GM12872 (cell line): ENCODE measurements at regions not wholly inside any gene's neighbourhood (a gene's known extent, or its start where the extent isn't known, plus 50 kb on each side); places are given as distances from the start of the nearest gene placed in this dataset.

ENCODE experiments used
- TF ChIP-seq, protein P1 (sequence below): IDR thresholded peaks from 3 replicates; pipeline ENCODE4 v1.5.1; 2011; ENCODE audit warnings: low read depth, mild to moderate bottlenecking, low read length, moderate library complexity; ENCODE audit not compliant: insufficient read depth

DNA sequence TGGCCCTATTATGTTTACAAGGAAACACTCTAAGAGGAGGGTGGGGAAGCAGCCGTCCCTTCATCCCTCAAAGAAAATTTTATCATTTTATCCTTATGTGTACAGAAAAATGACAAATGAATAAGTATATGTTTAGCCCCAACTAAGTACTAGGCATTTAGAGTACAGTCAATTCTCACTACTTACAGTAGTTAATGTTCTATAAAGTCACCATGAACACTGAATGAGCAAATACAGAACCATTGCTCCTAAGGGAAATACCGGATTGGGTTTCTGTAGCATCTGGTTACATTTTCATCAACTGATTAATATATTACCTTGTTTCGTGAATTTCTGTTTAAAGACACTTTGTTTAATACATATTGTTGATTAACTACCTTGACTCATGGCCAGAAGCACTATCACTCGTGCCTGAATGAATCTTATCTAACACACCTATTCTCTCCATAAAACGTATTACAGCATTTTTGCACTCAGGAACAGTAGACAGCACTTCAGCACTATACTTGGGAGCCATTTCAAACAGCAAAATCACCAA is 109.3 kb downstream of the ASB9 start:
- TF ChIP-seq, protein P1, sequence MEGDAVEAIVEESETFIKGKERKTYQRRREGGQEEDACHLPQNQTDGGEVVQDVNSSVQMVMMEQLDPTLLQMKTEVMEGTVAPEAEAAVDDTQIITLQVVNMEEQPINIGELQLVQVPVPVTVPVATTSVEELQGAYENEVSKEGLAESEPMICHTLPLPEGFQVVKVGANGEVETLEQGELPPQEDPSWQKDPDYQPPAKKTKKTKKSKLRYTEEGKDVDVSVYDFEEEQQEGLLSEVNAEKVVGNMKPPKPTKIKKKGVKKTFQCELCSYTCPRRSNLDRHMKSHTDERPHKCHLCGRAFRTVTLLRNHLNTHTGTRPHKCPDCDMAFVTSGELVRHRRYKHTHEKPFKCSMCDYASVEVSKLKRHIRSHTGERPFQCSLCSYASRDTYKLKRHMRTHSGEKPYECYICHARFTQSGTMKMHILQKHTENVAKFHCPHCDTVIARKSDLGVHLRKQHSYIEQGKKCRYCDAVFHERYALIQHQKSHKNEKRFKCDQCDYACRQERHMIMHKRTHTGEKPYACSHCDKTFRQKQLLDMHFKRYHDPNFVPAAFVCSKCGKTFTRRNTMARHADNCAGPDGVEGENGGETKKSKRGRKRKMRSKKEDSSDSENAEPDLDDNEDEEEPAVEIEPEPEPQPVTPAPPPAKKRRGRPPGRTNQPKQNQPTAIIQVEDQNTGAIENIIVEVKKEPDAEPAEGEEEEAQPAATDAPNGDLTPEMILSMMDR, result no peak

DNA sequence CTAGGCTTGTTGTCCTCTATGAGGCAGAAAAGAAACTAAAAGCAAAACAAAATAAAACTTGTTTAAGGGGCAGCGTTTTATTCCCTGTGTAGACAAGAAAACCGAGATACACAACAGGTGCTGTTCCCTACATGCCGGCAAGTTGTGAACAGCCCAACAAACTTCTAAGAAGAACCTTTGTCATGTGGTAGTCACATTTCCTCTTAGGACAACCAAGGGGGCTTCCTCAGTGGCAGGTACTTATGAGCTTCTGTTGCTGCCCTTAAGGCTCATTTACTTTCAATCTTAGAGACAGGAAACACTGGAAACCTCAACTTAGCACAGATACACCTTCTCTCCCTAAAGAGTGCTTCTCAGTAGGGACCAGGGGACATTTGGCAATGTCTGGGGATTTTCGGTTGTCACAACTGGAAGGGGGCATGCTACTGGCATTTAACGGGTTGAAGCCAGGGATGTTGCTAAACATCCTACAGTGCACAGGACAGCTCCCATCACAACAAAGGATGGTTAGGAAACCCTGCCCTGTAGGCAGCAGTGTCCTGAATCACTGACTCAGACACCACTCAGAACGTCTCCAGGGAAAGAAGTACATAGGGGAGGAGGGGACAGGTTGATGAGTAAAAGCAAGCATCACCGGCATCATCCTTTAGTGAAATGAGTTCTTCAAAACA is 111.0 kb downstream of the ASB9 start:
- TF ChIP-seq, protein P1, result no peak

DNA sequence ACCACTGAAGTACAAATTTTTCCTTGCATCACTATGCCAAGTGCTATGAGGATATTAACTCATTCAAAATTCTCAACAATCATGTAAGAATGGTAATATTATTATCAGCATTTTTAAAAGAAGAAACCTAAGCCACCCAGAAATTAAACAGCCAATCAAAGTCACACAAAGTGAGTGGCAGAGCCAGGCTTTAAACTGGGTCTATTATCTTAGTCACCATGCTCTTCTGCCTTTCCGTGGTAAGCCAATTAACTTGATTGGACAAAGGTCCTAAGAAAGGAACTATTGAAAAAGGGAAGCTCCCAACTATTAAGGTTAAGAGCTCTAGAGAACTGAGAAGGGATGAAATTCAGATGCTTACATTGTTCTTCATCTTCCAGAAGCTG is 111.5 kb downstream of the ASB9 start:
- TF ChIP-seq, protein P1, result no peak

DNA sequence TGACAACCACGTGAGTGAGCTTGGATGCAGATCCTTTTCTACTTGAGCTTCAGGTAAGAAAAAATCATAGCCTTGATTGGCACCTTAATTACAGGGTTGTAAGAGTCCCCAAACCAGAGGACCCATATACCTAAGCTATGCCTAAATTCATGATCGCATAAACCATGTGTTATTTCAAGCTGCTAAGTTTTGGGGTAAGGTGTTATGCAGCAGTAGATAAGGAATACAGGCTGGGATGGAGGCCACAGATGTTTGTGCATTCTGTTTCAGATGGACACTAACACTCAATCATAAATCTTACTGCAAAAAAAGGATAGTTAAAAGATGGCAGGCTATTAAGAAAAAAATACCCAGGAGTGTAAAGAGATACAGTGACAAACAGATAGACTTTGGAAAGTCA is 112.3 kb downstream of the ASB9 start:
- TF ChIP-seq, protein P1, result no peak

DNA sequence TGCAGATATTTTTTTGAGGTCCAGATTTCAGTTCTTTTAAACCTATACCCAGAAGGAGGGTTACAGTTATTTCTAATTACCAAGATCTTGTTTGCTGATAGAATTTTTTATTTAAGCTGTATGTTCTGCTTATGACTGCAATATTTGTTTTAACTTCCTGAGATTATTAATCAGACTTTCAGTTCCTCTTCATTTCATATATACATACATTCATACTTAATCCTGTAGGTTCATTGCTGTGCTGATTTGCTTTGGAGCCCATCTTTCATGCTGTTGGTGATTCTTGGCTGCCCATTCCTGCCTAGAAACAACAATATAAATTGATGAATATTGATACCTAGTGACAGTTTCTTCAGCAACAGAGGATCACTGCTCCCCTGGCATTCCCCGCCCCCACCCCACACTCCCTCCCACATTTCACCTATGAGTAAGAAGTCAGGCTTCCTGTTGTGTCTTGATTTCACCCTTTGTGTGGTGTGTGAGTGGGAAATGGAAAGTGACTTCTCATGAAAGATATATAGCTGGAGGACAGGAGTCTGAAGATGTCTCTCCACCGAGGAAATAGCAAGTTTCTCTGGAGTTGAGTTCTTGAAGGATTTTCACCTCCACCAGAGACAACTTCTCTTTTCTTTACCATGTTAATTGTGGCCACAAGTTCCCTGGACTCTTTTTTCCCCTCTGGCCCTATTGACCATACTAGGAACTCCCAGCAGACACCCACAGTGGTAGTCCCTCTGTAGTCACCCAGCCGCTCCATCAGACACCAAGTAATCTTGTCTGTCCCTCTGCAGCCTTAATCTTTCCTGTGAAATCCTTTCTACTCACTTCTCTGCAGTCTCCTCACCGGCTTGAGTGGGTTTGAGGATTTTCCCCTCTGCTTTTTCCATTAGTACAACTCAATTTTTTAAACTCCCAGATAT is 118.4 kb downstream of the ASB9 start:
- TF ChIP-seq, protein P1, result no peak

DNA sequence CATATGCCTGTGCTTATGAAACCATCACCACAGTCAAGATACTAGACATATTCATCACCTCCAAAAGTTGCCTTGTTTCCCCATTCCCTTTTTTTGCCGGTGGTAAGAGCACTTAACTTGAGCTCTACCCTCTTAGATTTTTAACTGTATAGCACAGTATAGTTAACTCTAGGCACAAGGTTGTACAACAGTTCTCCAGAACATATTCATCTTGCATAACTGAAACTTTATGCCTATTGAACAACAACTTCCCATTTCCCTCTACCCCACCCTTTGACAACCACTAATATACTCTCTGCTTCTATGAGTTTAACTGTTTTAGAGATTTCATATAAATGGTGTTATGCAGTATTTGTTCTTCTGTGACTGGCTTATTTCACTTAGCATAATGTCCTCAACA is 119.3 kb downstream of the ASB9 start:
- TF ChIP-seq, protein P1, result no peak

DNA sequence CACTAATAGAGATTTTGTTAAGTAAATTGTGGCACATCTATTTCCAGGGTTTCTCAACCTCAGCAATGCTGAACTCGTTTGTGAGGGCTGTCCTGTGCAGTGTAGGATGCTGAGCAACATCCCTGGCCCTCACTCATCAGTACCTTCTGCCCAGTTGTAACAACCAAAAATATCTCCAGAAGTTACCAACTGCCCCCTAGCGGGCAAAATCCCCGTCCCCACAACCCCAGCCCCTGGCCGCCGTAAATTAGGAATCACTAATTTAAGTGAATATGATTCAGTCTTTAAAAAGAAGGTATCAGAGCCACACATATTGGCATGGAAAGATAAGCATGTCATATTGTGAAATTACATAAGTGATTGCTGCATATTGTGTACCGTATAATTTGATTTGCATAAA is 123.4 kb downstream of the ASB9 start:
- TF ChIP-seq, protein P1, result peak; percentile 12; the same call in 1 of the 3 replicates
